ENCODE measurements at regions not wholly inside any gene's neighbourhood (a gene's known extent, or its start where the extent isn't known, plus 50 kb on each side); places are given as distances from the start of the nearest gene placed in this dataset.

DNA sequence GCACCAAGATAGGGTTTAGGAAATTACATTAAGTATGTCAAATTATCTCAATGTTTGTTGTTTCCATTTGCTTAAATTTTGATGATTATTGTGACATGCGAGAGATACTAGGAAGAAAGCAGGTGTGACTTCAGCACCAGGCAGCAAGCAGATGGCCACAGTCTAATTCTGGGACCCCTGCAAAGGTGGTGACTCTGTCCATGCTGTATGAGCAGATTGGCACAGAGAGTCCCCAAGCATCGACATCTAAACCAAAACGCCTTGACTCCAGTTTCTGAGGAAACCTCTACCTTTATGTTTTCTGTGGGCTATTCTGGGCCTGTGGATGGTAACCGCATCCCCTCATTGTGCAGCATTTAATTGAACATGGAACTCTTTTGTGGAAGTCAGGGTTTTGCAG lies 670.1 kb upstream of the TMEM132C start:
- TF ChIP-seq, protein P1, sequence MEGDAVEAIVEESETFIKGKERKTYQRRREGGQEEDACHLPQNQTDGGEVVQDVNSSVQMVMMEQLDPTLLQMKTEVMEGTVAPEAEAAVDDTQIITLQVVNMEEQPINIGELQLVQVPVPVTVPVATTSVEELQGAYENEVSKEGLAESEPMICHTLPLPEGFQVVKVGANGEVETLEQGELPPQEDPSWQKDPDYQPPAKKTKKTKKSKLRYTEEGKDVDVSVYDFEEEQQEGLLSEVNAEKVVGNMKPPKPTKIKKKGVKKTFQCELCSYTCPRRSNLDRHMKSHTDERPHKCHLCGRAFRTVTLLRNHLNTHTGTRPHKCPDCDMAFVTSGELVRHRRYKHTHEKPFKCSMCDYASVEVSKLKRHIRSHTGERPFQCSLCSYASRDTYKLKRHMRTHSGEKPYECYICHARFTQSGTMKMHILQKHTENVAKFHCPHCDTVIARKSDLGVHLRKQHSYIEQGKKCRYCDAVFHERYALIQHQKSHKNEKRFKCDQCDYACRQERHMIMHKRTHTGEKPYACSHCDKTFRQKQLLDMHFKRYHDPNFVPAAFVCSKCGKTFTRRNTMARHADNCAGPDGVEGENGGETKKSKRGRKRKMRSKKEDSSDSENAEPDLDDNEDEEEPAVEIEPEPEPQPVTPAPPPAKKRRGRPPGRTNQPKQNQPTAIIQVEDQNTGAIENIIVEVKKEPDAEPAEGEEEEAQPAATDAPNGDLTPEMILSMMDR (conservative IDR thresholded peaks at IDR 0.05), result no peak
- no peak for TF ChIP-seq EZH2 (IDR thresholded peaks at IDR 0.05; ENCODE audit: low read depth)
